M059J (cell line): ENCODE measurements at regions not wholly inside any gene's neighbourhood (a gene's known extent, or its start where the extent isn't known, plus 50 kb on each side); places are given as distances from the start of the nearest gene placed in this dataset.

Experiments
- DNase-seq: peaks from one replicate; pipeline ENCODE4 v3.0.0-alpha.2; 2012; ENCODE audit warnings: low read depth

- DNase-seq: no peak
Observed at GRCh38 chr3:102747611-102748010, 312.8 kb downstream of the ZPLD1 start.

GRCh38 chr3:102748646-102749045 is 313.8 kb downstream of the ZPLD1 start:
- no peak for DNase-seq

- DNase-seq: no peak
Observed at GRCh38 chr3:102750322-102750721, 315.5 kb downstream of the ZPLD1 start.

DNA sequence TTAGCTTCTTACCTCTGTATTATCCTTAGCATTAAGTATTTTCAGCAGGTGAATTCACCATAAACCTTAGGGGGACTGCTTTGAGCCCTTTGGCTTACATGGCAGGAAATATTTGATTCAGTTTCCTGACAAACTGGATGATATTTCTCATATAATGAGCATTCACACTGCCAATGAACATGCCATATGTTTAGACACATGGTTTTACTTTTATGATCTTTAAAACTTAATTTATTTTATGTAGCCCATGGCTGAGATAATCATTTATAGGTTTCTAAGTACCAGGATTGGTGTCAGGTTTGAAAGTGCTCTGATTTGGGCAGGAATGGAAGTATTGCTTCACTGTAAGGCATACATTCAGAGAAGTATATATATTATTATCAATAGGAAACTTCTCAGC is 319.1 kb downstream of the ZPLD1 start:
- no peak for DNase-seq

DNA sequence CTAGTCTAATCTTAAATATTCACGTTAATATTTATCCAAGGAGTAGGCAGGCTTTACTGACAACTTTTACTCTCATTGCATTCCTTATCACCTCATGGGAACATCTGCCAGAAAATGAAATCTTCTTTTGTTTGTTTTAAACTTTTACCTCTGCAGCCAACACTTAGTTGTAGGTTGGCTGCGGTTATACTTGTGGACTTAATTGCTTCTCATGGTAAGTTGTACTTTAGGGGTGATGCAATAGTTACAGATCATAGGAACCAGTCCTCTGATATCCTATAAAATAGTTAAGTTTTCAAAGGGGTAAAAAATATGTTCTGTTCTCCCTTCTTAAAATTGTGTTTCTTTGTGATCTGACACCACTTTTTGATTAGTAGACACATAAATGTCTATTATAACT is 321.9 kb downstream of the ZPLD1 start:
- peak; percentile 4 for DNase-seq

GRCh38 chr3:102757950-102758349 is 323.1 kb downstream of the ZPLD1 start:
- no peak for DNase-seq

DNA sequence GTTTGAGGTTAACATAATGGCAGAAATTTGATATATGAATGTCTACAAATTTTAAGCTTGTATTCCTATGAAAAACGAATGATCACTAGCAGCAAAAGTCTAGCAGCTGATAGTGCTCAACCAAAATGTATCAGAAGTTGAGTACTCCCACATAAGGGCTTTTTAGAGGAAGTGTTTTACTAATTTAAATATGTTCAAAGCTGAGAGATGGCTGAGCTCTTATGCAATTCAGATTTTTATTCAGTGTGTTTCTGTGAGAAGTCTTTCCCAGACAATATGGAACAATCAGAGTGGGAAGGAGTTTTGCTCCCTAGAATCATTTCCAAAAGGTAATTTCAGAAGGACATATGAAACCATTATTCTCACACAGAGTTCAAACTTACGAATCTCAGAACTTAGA is 327.0 kb downstream of the ZPLD1 start:
- no peak for DNase-seq

GRCh38 chr3:102790747-102791325 is 356.0 kb downstream of the ZPLD1 start:
- peak; percentile 43 for DNase-seq

DNA sequence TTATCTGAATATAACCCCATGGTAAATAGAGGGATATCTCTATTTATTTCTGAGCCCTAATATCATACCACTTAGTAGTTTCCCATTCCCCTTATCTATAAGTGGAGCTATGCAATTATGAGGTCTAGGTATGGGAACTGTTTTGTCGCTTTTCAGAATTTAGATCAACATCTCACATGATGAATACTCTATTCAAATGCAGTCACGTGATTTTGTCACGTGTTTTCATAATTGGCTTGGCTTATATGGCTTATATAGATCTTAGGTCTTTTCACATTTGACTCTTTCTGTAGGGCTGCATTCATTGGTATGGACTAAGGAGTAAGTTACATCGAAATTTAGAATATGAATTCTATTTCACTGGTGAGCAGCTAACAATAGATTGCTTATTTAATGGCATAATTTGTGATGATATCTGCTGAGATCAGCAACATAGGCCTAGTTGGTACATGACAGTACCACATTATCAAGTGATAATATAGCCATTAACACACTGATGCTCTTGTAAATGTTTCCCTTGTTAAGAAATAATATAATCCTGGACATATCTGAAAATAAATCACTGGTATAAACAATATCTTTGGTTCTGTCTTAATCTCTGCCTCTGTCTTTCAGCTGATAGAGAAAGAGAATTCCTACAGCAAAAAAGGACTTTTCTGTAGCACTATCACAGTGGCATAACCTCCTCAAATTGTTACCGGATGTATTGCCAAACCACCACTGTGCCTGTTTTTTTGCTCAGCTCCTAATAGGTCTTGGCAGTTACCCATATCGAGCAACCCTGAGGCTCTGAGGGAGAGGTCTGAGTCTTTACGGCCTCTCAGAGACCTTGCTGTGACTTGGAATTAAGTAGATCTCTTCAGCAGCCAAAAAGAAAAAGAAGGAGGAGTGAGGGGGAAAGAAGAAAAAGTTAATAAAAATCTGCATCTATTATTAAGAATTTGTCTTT is 357.1 kb downstream of the ZPLD1 start:
- DNase-seq: peak; percentile 55

DNA sequence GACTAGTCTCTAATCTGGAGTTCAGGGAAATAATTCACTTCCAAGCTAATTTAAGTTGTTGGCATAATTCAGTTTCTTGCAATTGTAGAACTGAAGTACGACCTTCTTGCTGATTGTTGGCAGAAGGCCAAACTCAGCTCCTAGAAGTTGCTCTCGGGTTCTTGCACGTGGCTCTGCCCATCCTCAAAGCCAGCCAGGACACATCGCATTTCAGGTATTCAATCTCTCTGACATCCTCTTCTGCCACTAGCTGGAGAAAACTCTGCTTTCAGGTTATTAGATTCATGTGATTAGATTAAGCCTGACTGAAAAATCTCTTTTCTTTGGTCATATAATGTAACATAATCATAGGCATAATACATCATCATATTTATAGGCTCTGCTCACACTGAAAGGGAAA is 362.0 kb downstream of the ZPLD1 start:
- DNase-seq: no peak

DNA sequence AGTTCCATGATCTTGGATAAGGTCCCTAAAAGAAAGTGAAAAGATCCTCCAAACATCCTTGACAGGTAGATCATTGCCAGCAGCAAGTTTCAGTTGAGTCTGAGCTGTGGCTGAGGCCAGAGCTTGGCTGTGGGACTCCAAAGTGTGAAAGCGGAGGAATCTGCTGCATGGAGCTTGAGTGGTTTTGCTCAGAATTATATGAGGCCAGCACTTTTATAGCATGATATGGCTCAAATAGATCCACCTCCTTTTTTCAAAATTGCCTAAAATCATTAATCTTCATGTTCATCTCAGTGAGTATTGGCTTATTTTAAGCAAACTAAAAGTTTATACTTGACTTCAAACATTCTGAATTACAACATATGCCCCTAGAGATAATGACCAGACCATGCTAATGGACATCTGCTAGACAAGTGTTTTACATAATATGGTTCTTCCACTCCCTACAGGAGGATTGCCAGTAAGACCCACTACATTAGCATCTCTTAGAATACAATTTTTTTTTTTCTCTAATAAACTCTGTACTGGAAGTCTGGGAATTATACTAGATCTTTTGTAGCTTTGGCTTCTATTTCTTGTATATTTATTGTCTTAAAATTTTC is 368.1 kb downstream of the ZPLD1 start:
- DNase-seq: no peak

GRCh38 chr3:102810937-102811336 is 376.1 kb downstream of the ZPLD1 start:
- no peak for DNase-seq

- DNase-seq: no peak
Observed at GRCh38 chr3:102826636-102827035, 391.8 kb downstream of the ZPLD1 start.

- DNase-seq: no peak
Observed at GRCh38 chr3:102827386-102827785, 392.6 kb downstream of the ZPLD1 start.

GRCh38 chr3:102830415-102830814 is 395.6 kb downstream of the ZPLD1 start:
- no peak for DNase-seq

GRCh38 chr3:102841866-102842265 is 407.1 kb downstream of the ZPLD1 start:
- DNase-seq: no peak

GRCh38 chr3:102866845-102867244 is 432.0 kb downstream of the ZPLD1 start:
- DNase-seq: no peak

- no peak for DNase-seq
Observed at GRCh38 chr3:102883515-102883914, 448.7 kb downstream of the ZPLD1 start.

DNA sequence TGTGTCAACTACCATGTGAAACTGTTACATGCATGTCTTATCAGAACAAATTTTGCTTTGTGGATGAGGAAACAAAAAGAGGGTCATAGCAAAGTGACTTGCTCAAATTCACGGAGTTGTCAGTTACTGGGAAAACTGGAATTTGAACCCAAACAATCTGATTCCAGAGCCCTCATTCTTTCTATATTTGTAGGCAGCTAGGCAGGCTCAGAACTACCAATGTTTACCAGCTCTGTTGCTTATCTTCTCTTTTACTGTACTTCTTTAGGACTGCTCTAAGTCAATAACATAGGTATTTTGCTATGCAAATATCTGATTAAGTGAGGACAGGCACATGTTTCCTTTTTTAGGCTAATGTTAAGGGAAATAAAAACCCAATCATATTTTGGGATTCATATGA is 450.5 kb downstream of the ZPLD1 start:
- no peak for DNase-seq

- no peak for DNase-seq
Observed at GRCh38 chr3:102887431-102887830, 452.6 kb downstream of the ZPLD1 start.

- no peak for DNase-seq
Observed at GRCh38 chr3:102896851-102897621, 462.2 kb downstream of the ZPLD1 start.

- no peak for DNase-seq
Observed at GRCh38 chr3:102904629-102905028, 469.8 kb downstream of the ZPLD1 start.
